ENCODE measurements at regions not wholly inside any gene's neighbourhood (a gene's known extent, or its start where the extent isn't known, plus 50 kb on each side); places are given as distances from the start of the nearest gene placed in this dataset.

- TF ChIP-seq, protein P1, sequence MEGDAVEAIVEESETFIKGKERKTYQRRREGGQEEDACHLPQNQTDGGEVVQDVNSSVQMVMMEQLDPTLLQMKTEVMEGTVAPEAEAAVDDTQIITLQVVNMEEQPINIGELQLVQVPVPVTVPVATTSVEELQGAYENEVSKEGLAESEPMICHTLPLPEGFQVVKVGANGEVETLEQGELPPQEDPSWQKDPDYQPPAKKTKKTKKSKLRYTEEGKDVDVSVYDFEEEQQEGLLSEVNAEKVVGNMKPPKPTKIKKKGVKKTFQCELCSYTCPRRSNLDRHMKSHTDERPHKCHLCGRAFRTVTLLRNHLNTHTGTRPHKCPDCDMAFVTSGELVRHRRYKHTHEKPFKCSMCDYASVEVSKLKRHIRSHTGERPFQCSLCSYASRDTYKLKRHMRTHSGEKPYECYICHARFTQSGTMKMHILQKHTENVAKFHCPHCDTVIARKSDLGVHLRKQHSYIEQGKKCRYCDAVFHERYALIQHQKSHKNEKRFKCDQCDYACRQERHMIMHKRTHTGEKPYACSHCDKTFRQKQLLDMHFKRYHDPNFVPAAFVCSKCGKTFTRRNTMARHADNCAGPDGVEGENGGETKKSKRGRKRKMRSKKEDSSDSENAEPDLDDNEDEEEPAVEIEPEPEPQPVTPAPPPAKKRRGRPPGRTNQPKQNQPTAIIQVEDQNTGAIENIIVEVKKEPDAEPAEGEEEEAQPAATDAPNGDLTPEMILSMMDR (IDR thresholded peaks at IDR 0.05) = no peak
- TF ChIP-seq POLR2A (IDR thresholded peaks at IDR 0.05) = no peak
Observed at GRCh38 chr2:150090031-150090430, 397.4 kb downstream of the RND3 start.
